HG03175 (cell line): ENCODE measurements at regions not wholly inside any gene's neighbourhood (a gene's known extent, or its start where the extent isn't known, plus 50 kb on each side); places are given as distances from the start of the nearest gene placed in this dataset.
"Not testable (repeated sequence)": the region's sequence is repeated elsewhere in the genome, so short reads cannot be mapped to it uniquely, and the experiment has no call there.

ENCODE experiments used
- ATAC-seq: cut with Tn5 transposase; IDR thresholded peaks from one replicate; pipeline ENCODE4 v1.9.1; 2021; ENCODE audit warnings: mild to moderate bottlenecking, moderate library complexity; ENCODE audit not compliant: unreplicated experiment

DNA sequence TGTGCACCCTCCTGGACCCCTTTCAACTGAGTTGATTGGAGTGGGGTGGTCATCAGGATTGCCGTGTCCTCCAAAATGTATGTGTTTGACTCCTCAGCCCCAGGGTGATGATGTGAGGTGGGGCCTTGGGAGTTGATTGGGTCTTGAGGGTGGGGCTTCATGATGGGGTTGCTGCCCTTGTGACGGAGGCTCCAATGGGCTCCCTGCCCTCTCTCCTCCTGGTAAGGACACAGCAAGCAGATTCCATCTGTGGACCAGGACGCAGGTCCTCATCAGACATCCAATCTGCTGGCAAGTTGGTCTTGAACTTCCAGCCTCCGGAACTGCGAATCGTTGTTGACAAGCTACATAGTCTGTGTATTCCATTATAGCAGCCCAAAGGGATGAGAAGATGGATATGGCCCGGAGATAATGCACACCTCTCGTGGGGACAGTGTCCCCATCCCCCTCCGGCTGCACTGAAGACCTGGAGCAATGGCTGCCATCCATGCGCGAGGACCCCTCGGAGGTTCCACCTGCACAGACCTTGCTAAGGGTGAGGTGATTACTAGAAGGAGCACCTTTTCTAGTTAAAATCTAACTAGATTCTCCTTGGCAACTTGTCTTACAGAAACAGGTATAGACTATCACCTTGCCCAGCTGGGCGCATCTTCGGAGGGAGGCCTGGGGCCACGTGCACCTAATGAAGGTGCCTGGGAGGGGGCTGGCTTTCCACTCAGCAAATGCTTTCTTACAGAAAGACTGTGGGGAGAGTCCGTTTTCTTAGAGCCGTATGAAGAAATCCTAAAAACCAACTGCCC lies 75.7 kb upstream of the IRX4 start:
- no peak for ATAC-seq

GRCh38 chr5:1955586-1955985 lies 72.9 kb upstream of the IRX4 start:
- no peak for ATAC-seq

GRCh38 chr5:1953710-1954109 lies 71.0 kb upstream of the IRX4 start:
- ATAC-seq, result not testable (repeated sequence)

DNA sequence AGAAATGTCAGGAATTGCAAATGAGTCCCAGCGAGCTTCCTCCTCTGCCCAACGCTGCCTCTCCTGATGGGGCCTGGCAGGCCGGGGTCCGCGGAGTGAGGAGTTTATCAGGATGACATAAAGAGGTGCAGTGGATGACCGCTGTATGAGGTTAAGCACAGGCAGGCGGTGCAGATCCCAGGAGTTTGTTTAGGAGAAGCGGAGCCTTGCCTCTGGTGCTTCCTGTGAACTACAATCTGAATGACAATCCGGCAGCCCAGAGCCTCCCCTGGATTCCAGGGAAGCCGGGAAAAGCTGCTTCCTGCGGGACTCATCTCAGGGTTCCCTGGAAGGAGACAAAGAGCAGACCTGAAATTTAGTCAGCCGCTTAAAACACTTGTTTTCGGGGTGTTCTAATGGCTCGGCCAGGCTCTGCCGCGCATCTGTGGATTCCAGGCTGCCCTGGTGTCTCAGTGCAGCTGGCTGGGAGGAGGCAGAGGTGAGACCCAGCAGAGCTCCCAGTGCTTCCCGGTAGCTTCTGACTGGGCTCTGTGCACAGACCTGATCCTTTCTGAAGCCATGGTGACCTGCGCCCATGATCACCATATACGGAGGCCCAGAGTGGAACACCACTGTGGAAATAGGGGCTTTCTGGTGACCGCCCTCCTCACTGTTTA lies 69.8 kb upstream of the IRX4 start:
- no peak for ATAC-seq

DNA sequence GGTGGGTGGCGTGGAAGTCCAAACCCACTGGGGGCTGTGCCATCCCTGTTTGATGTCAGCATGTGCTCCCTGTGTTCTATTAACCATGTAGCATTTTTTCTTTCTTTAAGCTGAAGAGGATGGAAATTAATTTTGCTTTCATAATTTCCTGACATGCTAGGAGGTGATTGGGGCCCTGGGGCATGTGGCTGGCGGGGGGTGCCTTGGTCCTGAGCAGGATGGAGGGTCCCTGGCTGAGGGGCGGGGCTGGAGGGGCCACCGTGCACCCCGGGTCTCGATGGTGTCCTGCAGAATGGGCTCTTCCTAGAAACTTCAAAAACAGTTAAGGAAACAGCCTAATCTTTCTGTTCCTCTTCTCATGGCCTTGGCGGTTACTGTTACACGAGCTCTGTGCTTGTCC lies 69.3 kb upstream of the IRX4 start:
- no peak for ATAC-seq

DNA sequence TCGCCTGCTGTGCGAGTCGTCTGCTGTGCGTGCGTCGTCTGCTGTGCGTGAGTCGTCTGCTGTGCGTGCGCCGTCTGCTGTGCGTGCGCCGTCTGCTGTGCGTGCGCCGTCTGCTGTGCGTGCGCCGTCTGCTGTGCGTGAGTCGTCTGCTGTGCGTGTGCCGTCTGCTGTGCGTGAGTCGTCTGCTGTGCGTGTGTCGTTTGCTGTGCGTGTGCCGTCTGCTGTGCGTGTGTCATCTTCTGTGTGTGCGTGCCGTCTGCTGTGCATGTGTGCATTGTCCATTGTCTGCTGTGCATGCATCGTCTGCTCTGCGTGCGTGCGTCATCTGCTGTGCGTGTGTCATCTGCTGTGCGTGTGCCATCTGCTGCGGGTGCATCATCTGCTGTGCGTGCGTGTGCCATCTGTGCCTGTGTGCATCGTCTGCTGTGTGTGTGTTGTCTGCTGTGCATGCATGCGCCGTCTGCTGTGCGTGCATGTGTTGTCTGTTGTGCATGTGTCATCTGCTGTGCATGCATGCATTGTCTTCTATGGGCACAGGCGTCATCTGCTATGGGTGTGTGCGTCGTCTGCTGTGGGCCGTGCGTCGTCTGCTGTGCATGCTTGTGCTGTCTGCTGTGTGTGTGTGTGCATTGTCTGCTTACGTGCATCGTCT lies 68.6 kb upstream of the IRX4 start:
- no peak for ATAC-seq

- no peak for ATAC-seq
Measured at GRCh38 chr5:1950708-1951103, 68.0 kb upstream of the IRX4 start.

DNA sequence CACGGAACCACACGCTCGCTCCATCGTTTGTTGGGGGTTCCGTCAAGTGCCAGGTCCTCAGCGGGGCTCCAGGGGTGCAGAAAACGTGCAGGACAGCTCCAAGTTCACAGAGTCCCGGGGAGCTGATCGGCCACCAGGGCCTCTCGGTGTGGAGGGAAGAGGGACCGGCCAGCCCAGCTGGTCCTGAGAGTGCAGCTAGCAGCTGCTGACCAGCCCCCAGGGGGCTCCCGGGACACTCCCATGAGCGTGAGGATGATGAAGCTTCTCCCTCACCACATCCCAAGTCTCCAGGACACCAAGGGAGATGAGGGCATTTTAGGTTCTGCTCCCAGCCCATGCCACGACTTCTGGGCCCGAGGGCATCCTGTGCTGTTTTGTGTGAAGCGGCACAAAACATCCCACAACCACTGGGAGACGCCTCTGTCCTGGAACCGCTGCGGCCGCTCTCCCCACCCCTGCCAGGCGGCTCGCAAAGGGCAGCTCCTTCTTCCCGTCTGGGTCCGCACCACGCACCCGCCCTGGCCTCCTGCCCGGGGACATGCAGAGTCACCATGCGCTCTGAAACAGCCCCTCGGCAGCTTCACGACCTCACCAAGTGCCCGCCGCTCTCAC lies 67.5 kb upstream of the IRX4 start:
- ATAC-seq, result no peak

GRCh38 chr5:1949253-1949652 lies 66.5 kb upstream of the IRX4 start:
- no peak for ATAC-seq

- ATAC-seq, result no peak
Measured at GRCh38 chr5:1948663-1949191, 66.0 kb upstream of the IRX4 start.

GRCh38 chr5:1948111-1948510 lies 65.4 kb upstream of the IRX4 start:
- ATAC-seq, result no peak

GRCh38 chr5:1946776-1947175 lies 64.1 kb upstream of the IRX4 start:
- no peak for ATAC-seq

DNA sequence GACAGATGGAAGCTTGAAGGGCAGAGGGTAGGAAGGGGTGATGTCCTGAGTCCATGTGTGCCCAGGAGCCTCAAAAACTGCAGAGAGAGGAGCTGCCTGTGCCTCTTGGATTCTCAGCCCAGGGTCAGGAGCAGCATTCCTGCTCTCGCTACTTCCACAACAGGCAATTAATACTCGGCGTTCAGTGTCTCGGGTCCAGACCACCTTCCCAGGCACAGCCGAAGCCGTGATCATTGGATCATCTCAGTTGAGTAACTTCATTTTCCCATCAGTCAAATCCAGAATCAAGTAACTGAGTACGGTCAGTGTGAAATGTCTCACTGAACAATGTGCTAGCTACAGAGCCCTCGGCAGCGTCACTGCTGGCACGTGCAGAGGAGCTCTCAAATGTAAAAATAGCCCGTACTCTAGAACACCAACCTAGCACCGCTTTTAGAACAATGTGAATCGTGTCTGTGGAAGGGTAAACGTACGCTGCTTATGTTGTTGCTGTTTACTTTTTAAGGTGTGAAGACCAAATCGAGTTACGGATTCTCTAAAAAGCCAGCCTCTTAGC lies 63.5 kb upstream of the IRX4 start:
- no peak for ATAC-seq

DNA sequence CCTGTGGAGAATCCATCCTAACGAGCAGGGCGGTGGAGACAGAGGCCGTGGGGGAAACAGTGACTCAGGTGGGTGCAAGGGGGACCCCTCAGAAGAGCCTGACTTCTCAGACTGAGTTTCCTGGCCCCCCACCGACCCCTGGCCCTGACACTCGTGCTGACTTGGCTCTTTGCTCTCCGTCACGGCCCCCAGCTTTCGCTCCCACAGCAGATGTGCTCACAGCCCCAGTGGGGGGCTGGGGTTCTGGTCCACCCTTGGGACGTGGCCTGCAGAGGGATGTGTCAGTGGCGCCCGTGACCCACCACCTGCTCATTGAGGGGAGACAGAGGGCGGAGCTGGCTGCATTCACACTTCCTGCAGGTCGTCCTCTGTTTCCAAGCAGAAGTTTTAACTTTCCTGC lies 62.9 kb upstream of the IRX4 start:
- ATAC-seq, result no peak

- ATAC-seq, result no peak
Measured at GRCh38 chr5:1944408-1944807, 61.7 kb upstream of the IRX4 start.

GRCh38 chr5:1943481-1943880 lies 60.8 kb upstream of the IRX4 start:
- no peak for ATAC-seq

- no peak for ATAC-seq
Measured at GRCh38 chr5:1942630-1943029, 59.9 kb upstream of the IRX4 start.

DNA sequence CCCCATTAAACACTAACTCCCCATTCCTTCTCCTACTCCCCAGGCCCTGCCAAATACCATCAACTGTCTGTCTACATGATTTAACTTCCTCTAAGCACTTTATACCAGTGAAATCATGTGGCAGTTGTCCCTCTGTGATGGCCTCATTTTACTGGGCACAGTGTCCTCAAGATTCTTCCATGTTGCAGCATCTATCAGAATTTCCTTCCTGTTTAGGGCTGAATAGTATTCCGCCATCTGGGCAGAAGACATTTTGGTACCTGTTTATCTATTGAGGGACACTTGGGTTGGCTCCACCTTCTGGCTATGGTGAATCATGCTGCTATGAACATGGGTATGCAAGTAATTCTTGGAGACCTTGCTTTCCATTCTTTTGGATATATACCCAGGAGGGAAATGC lies 59.4 kb upstream of the IRX4 start:
- no peak for ATAC-seq

- ATAC-seq, result no peak
Measured at GRCh38 chr5:1939256-1939655, 56.5 kb upstream of the IRX4 start.

DNA sequence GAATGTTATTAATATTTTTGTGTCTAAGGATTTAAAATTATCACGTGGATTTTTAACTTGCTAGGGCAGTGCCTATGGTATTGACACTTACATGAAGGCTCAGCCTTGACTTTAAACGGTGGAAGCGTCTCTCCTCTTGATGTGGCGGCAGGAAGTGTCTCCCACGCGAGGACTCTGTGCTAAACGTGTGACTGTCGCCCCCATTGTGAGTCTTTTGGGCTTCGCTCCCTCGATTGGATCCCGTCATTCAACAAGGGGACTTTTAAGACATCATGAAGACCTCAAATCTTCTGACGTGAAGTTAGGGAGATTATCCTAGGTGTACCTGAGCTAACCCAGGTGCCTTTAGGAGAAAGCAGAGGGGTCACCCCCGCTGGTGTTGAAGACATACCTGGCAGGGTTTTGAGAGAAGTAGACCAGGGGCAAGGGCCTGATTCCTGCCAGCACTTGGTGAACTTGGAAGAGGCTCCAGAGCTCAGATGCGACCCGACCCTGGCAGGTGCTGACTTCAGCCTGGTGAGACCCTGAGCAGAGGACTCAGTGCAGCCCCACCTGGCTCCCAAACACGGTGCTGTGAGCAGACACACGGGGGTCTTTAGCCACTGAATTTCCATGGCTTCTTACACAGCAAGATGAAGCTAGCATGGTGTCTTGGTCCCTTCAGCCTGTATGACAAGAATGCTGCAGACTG lies 55.7 kb upstream of the IRX4 start:
- no peak for ATAC-seq

GRCh38 chr5:1937590-1937989 lies 54.9 kb upstream of the IRX4 start:
- no peak for ATAC-seq
